K562 (cell line): ENCODE measurements at regions not wholly inside any gene's neighbourhood (a gene's known extent, or its start where the extent isn't known, plus 50 kb on each side); places are given as distances from the start of the nearest gene placed in this dataset.

Experiments
- ATAC-seq: fragments of 200-7000 bp; cut with Tn5 transposase; 3 replicates; pipeline ENCODE4 v1.9.1; 2020; ENCODE audit warnings: moderate library complexity
- BruUV-seq: library from RNA; stranded (reverse); fragments of 400-500 nt; replicated peaks from 2 replicates; lab custom pipeline; 2021; lab: Mats Ljungman, UMichigan
- CTCF ChIA-PET: fragments of 300-600 bp; formaldehyde crosslinking; extraction: SDS; loops from one replicate; lab custom pipeline; 2021; ENCODE audit warnings: low intra/inter-chr PET ratio; lab: Yijun Ruan, JAX
- POLR2A ChIA-PET: fragments of 300-600, 350-650 bp; sonication (Branson Sonifier 250); formaldehyde crosslinking; extraction: SDS; loops from one replicate; lab custom pipeline; 2021; ENCODE audit warnings: antibody characterized with exemption, inconsistent platforms; lab: Yijun Ruan, JAX
- DNase-seq, 4 experiments: peaks; one replicate each; pipeline versions ENCODE4 v3.0.0 to v3.0.0-alpha.2; 2011 to 2018; ENCODE audit warnings: low spot score in 3 of 4, mixed read lengths in 3 of 4; ENCODE audit errors: extremely low read depth in 1 of 4
- FAIRE-seq: peaks from 2 replicates; lab custom pipeline; 2011; peaks lifted over from hg19 to GRCh38; lab: Jason Lieb, UNC
- H2AFZ ChIP-seq: 2 replicates; pipeline ENCODE4 v1.6.0; 2011; ENCODE audit warnings: low read depth, low read length, control low read depth, inconsistent platforms
- H3K27ac ChIP-seq: fragments of 200-600 bp; 3 replicates; pipeline ENCODE4 v1.8.0; 2011; ENCODE audit warnings: low read depth, mild to moderate bottlenecking, control low read depth, inconsistent platforms, low read length, moderate library complexity, mixed read lengths; ENCODE audit errors: extremely low read depth
- H3K27me3 ChIP-seq, 2 experiments: fragments of 300-600 bp in 1 of 2; 2 replicates in 1 of 2; 3 replicates in 1 of 2; pipeline versions ENCODE4 v1.6.0 to v1.8.0; 2011; ENCODE audit warnings: inconsistent platforms in 2 of 2, low read length in 2 of 2, mild to moderate bottlenecking in 1 of 2, mixed read lengths in 1 of 2, moderate library complexity in 1 of 2; ENCODE audit not compliant: control insufficient read depth in 2 of 2, insufficient read depth in 2 of 2
- H3K36me3 ChIP-seq: fragments of 300-600 bp; 3 replicates; pipeline ENCODE4 v1.8.0; 2011; ENCODE audit warnings: mild to moderate bottlenecking, low read length, inconsistent platforms; ENCODE audit not compliant: control insufficient read depth, insufficient read depth
- H3K4me1 ChIP-seq, 2 experiments: fragments of 200-600 bp in 1 of 2; replicated peaks in 1 of 2; 2 replicates in 1 of 2; 3 replicates in 1 of 2; pipeline versions ENCODE4 v1.5.1 to v1.8.0; 2011; ENCODE audit warnings: inconsistent platforms in 2 of 2, low read length in 2 of 2, mild to moderate bottlenecking in 1 of 2, mixed read lengths in 1 of 2, moderate library complexity in 1 of 2; ENCODE audit not compliant: control insufficient read depth in 2 of 2, insufficient read depth in 2 of 2
- H3K4me2 ChIP-seq: 2 replicates; pipeline ENCODE4 v1.6.1; 2011; ENCODE audit warnings: low read length, control low read depth, inconsistent platforms, mixed read lengths; ENCODE audit not compliant: insufficient read depth
- H3K4me3 ChIP-seq: fragments of 200-600 bp; sonication (generic), shearing (Covaris generic); 2 replicates; pipeline ENCODE4 v1.5.1; 2016; ENCODE audit warnings: control low read depth, inconsistent platforms
- H3K79me2 ChIP-seq: fragments of 200-600 bp; 3 replicates; pipeline ENCODE4 v1.8.0; 2011; ENCODE audit warnings: low read length, inconsistent platforms; ENCODE audit not compliant: control insufficient read depth, insufficient read depth
- H3K9ac ChIP-seq, 2 experiments: 2 replicates each; pipeline versions ENCODE4 v1.6.0 to v1.6.1; 2011; ENCODE audit warnings: low read depth in 2 of 2, low read length in 2 of 2, control low read depth in 1 of 2, inconsistent platforms in 1 of 2, mild to moderate bottlenecking in 1 of 2, mixed read lengths in 1 of 2; ENCODE audit not compliant: insufficient read depth in 1 of 2
- H3K9me1 ChIP-seq: one replicate; pipeline ENCODE4 v1.6.0; 2011; ENCODE audit warnings: inconsistent platforms, mild to moderate bottlenecking, low read length, moderate library complexity; ENCODE audit not compliant: control insufficient read depth, insufficient read depth
- H3K9me3 ChIP-seq: replicated peaks from 2 replicates; pipeline ENCODE4 v1.5.1; 2011; ENCODE audit warnings: low read depth, low read length, inconsistent platforms; ENCODE audit not compliant: control insufficient read depth, insufficient read depth
- H4K20me1 ChIP-seq: replicated peaks from 2 replicates; pipeline ENCODE4 v1.6.1; 2011; ENCODE audit warnings: low read length, inconsistent platforms, mixed read lengths; ENCODE audit not compliant: control insufficient read depth, insufficient read depth
- ADNP ChIP-seq: fragments of 200-800 bp; sonication (Bioruptor generic); IDR thresholded peaks from 2 replicates; pipeline ENCODE4 v1.6.1; 2016; ENCODE audit warnings: missing genetic modification characterization, missing compliant biosample characterization
- ARHGAP35 ChIP-seq: fragments of 450-650 bp; IDR thresholded peaks from 2 replicates; pipeline ENCODE4 v1.6.1; 2018; ENCODE audit not compliant: partially characterized antibody
- C11orf30 ChIP-seq: fragments of 450-650 bp; IDR thresholded peaks from 2 replicates; pipeline ENCODE4 v1.6.1; 2016; ENCODE audit warnings: low read depth, mild to moderate bottlenecking
- CEBPB ChIP-seq: fragments of 450-650 bp; IDR thresholded peaks from 2 replicates; pipeline ENCODE4 v1.6.1; 2016; ENCODE audit warnings: missing genetic modification characterization, missing compliant biosample characterization
- CHD4 ChIP-seq: fragments of 200-600 bp; sonication (generic); IDR thresholded peaks from 3 replicates; pipeline ENCODE4 v1.6.1; 2012; ENCODE audit warnings: low read depth, mild to moderate bottlenecking, mixed read lengths, low read length, inconsistent platforms; ENCODE audit not compliant: insufficient read depth, insufficient replicate concordance, poor library complexity, severe bottlenecking
- FIP1L1 ChIP-seq: fragments of 200-400 bp; formaldehyde crosslinking; IDR thresholded peaks from 2 replicates; pipeline ENCODE4 v1.6.1; 2018; ENCODE audit warnings: mild to moderate bottlenecking, low read depth, low read length; ENCODE audit not compliant: poor library complexity, severe bottlenecking
- KLF6 ChIP-seq: fragments of 250-450 bp; sonication (Bioruptor Pico); IDR thresholded peaks from 2 replicates; pipeline ENCODE4 v1.4.0; 2020; ENCODE audit warnings: mild to moderate bottlenecking, moderate library complexity, borderline replicate concordance
- MTA1 ChIP-seq: fragments of 450-650 bp; IDR thresholded peaks from 2 replicates; pipeline ENCODE4 v1.6.1; 2017; ENCODE audit warnings: borderline replicate concordance
- NR2C1 ChIP-seq, 2 experiments: fragments of 450-650 bp; IDR thresholded peaks; 2 replicates each; pipeline ENCODE4 v1.6.1; 2017; ENCODE audit warnings: mild to moderate bottlenecking in 2 of 2, antibody characterized with exemption in 1 of 2, inconsistent platforms in 1 of 2, missing compliant biosample characterization in 1 of 2, missing genetic modification characterization in 1 of 2
- PPARD ChIP-seq: fragments of 250-450 bp; sonication (Bioruptor Pico); IDR thresholded peaks from 2 replicates; pipeline ENCODE4 v1.8.0; 2022; ENCODE audit warnings: inconsistent platforms, mild to moderate bottlenecking, moderate library complexity
- RBM34 ChIP-seq: fragments of 200-400 bp; formaldehyde crosslinking; IDR thresholded peaks from 2 replicates; pipeline ENCODE4 v1.6.1; 2018; ENCODE audit warnings: low read length, borderline replicate concordance; ENCODE audit not compliant: insufficient read depth
- SRSF9 ChIP-seq: fragments of 200-400 bp; formaldehyde crosslinking; IDR thresholded peaks from 2 replicates; pipeline ENCODE4 v1.6.1; 2017; ENCODE audit warnings: low read depth, low read length, borderline replicate concordance
- TEAD1 ChIP-seq, 2 experiments: fragments of 450-650 bp in 1 of 2; sonication (generic) in 1 of 2; formaldehyde crosslinking; IDR thresholded peaks; 2 replicates each; pipeline versions ENCODE4 v1.4.0 to v1.8.0; 2020 to 2022; ENCODE audit warnings: mild to moderate bottlenecking in 2 of 2, missing genetic modification reagents in 1 of 2
- ZC3H8 ChIP-seq: fragments of 450-650 bp; IDR thresholded peaks from 2 replicates; pipeline ENCODE4 v1.6.1; 2017
- ZNF316 ChIP-seq: fragments of 450-650 bp; IDR thresholded peaks from 2 replicates; pipeline ENCODE4 v1.6.1; 2016
- ZNF584 ChIP-seq: fragments of 200-800 bp; sonication (Bioruptor generic); IDR thresholded peaks from 2 replicates; pipeline ENCODE4 v1.6.1; 2016; ENCODE audit warnings: low read depth, mild to moderate bottlenecking, missing genetic modification characterization, missing compliant biosample characterization
- ZNF785 ChIP-seq: fragments of 250-450 bp; sonication (Bioruptor Pico); IDR thresholded peaks from 2 replicates; pipeline ENCODE4 v1.4.0; 2020; ENCODE audit warnings: mild to moderate bottlenecking
- WGBS: fragments of 100-300 bp; shearing (Covaris generic); methylation state at CpG from one replicate; pipeline ENCODE4 v1.1.6; 2016; ENCODE audit warnings: low coverage, mixed read lengths; ENCODE audit not compliant: insufficient coverage; ENCODE audit errors: missing lambda C conversion rate; 5-methylcytosine and 5-hydroxymethylcytosine counted together
- in situ Hi-C: fragments of 300-500 bp; cut with MboI; formaldehyde crosslinking; loops from 4 replicates; pipeline ENCODE4 v1.15.0; 2018; ENCODE audit warnings: inconsistent platforms, mixed read lengths
- intact Hi-C: fragments of 100-400 bp; cut with micrococcal nuclease; formaldehyde crosslinking; loops from 2 replicates; pipeline ENCODE4 v1.14.2; 2022
- TF ChIP-seq, protein P1 (sequence below): conservative IDR thresholded peaks from 2 replicates; pipeline ENCODE4 v1.6.1; 2011; ENCODE audit warnings: low read depth, mild to moderate bottlenecking, low read length; ENCODE audit not compliant: control insufficient read depth

DNA sequence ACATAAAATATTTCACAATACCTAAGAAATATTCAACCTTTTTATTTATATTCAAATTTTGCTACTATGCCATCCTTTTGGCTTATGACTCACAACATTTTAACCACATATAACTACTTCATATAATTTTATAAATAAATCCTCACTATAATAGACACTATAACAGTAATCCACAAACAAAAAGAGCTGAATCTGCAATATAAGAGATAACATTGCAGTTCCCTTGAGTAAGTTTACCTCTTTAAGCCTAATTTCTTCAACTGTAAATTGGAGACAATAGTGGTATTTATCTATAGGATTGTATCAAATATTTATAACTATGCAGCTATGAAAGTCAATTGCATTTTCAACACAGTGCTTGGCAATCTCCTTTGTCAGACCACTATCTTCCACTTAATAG, 1084.5 kb downstream of the NR2F1-AS1 start:
- ChIA-PET CTCF (no interaction called here), POLR2A (no interaction called here)
- Histone ChIP-seq H3K9ac (no peak overlapping the region), H2AFZ (no peak overlapping the region), H3K27me3 (no peaks in the 10 kb centered on the region), H4K20me1 (no peaks in the 10 kb centered on the region), H3K79me2 (no peaks in the 10 kb centered on the region), H3K9me1 (no peaks in the 10 kb centered on the region), H3K9me3 (no peaks in the 10 kb centered on the region; the same call in 1 of the 2 replicates), H3K27ac (no peak overlapping the region), H3K4me3 (no peak overlapping the region), H3K4me1 (no peaks in the 10 kb centered on the region), H3K4me2 (no peak overlapping the region), H3K36me3 (no peaks in the 10 kb centered on the region)
- intact Hi-C loops, result no loop called here
- no peak for FAIRE-seq
- TF ChIP-seq ZNF785 (no peak), ZNF316 (peak; percentile 27; the same call in 1 of the 2 replicates), CEBPB (tag) (0 out of 2 replicates have a peak, but pooled peaks have one; percentile 2), C11orf30 (0 out of 2 replicates have a peak, but pooled peaks have one; percentile 24)
- ATAC-seq, result no peak
- BruUV-seq, result no TSS peak
- in situ Hi-C loops, result no loop called here
- no peak for DNase-seq

DNA sequence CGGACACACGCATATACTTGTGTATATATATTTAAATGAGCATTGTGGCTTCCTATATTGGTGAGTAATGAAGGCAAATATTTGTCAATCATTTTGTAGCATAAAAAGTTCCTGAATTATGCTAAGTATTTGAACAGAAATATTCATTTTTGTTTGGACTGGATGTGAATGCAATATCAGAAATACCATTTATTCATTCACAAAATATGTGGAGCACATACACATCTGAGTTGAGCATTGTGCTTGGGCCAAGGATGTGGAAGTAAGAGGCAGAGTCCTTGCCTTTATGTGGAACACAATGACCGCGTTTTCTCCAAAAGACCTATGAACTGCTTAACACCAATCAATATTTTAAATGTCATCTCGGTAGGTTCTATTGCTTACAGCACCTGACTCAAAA, 1086.5 kb downstream of the NR2F1-AS1 start:
- Histone ChIP-seq H2AFZ (no peak overlapping the region), H3K9ac (no peak overlapping the region), H3K27me3 (no peaks in the 10 kb centered on the region), H3K9me3 (no peaks in the 10 kb centered on the region), H3K4me1 (no peaks in the 10 kb centered on the region), H4K20me1 (no peaks in the 10 kb centered on the region), H3K27ac (no peak overlapping the region), H3K4me2 (no peak overlapping the region), H3K4me3 (no peak overlapping the region), H3K79me2 (no peaks in the 10 kb centered on the region), H3K36me3 (no peaks in the 10 kb centered on the region), H3K9me1 (no peaks in the 10 kb centered on the region)
- in situ Hi-C loops (no loop called here), intact Hi-C loops (no loop called here)
- DNase-seq, result no peak
- WGBS, result 0% methylated on average over 5 of the region's 5 CpGs
- CTCF ChIA-PET, result interaction anchor here (0.7 kb wide), 1 partner anchor 64 kb away, joined by 3 read pairs; no protein-coding TSS in a partner anchor
- no TSS peak for BruUV-seq
- POLR2A ChIA-PET, result no interaction called here
- FAIRE-seq, result no peak
- no peak for ATAC-seq
- TF ChIP-seq ZNF584 (no peak), FIP1L1 (no peak), PPARD (CRISPR knock-in tag) (no peak), MTA1 (no peak), ZC3H8 (no peak), CHD4 (no peak), TEAD1 (CRISPR knock-in tag; IDR thresholded peaks at IDR 0.05) (no peak), RBM34 (no peak), KLF6 (CRISPR knock-in tag) (no peak), NR2C1 (IDR thresholded peaks at IDR 0.05) (no peak), NR2C1 (tag; IDR thresholded peaks at IDR 0.05) (no peak), ARHGAP35 (no peak), SRSF9 (no peak), ADNP (tag) (no peak)
- TF ChIP-seq, protein P1, sequence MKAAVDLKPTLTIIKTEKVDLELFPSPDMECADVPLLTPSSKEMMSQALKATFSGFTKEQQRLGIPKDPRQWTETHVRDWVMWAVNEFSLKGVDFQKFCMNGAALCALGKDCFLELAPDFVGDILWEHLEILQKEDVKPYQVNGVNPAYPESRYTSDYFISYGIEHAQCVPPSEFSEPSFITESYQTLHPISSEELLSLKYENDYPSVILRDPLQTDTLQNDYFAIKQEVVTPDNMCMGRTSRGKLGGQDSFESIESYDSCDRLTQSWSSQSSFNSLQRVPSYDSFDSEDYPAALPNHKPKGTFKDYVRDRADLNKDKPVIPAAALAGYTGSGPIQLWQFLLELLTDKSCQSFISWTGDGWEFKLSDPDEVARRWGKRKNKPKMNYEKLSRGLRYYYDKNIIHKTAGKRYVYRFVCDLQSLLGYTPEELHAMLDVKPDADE, result no peak
